Lower leg skin (tissue), 4 donors: ENCODE measurements at regions not wholly inside any gene's neighbourhood (a gene's known extent, or its start where the extent isn't known, plus 50 kb on each side); places are given as distances from the start of the nearest gene placed in this dataset.

Source experiments
- DNase-seq, 2 donors: peaks; one replicate each; pipeline ENCODE4 v3.0.0-alpha.2; 2019; ENCODE audit warnings: low spot score in 2 of 2
- H3K4me3 ChIP-seq: fragments of 200-600 bp; sonication (generic); 2 replicates; pipeline ENCODE4 v1.5.1; 2017; ENCODE audit warnings: mild to moderate bottlenecking, low read depth; ENCODE audit not compliant: poor library complexity, severe bottlenecking
- POLR2A ChIP-seq, 2 donors: fragments of 450-650 bp; IDR thresholded peaks; one replicate each; pipeline ENCODE4 v1.6.1; 2016 to 2017; ENCODE audit warnings: antibody characterized with exemption in 2 of 2, mild to moderate bottlenecking in 1 of 2, moderate library complexity in 1 of 2
- WGBS, 2 donors: methylation state at CpG; one replicate each; pipeline ENCODE4 v1.1.5; 2018; 5-methylcytosine and 5-hydroxymethylcytosine counted together
- intact Hi-C: fragments of 100-400 bp; cut with DNase I; formaldehyde crosslinking; loops from one replicate; pipeline ENCODE4 v1.15.0; 2023; ENCODE audit warnings: low total_unique reads
- TF ChIP-seq, protein P1 (sequence below), 3 donors: fragments of 450-650 bp; IDR thresholded peaks; one replicate each; pipeline ENCODE4 v1.5.1; 2016; ENCODE audit warnings: antibody characterized with exemption in 3 of 3, mild to moderate bottlenecking in 3 of 3, moderate library complexity in 2 of 3

DNA sequence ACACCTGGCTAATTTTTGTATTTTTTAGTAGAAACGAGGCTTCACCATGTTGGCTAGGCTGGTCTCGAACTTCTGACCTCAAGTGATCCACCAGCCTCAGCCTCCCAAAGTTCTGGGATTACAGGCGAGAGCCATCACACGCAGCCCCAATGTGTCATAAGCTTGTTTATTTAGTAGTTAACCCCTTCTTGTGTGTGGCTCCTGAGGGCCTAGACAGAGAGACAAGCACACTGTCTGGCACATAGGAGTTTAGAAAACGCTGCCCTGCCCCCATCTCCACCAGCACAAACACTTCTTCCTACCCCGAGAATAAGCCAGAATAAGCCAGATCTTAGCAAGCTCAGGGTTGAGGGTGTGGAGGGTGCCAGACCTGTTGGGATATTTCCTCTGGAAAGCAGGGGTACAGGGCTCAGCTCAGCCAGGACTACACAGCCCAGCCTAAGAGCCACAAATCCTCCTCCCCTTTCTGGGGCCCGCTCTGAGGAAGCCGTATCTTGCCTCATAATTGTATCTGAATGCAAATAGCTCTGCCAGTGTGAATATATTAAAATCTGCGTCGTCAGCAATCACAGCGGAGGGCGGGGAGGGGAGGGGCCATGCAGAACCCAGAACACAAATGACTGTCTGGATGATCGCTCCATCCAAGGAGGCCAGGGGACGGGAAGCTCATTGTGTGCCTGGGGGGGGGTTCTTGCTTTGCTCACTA is 247.3 kb downstream of the MN1 start:
- no peak overlapping the region for H3K4me3 ChIP-seq
- 28 to 39% methylated on average over 14 of the region's 14 CpGs for WGBS, 2 donors
- DNase-seq, result peak in 1 of 2 donors; percentile 22
- intact Hi-C loops, result no loop called here
- TF ChIP-seq, protein P1, sequence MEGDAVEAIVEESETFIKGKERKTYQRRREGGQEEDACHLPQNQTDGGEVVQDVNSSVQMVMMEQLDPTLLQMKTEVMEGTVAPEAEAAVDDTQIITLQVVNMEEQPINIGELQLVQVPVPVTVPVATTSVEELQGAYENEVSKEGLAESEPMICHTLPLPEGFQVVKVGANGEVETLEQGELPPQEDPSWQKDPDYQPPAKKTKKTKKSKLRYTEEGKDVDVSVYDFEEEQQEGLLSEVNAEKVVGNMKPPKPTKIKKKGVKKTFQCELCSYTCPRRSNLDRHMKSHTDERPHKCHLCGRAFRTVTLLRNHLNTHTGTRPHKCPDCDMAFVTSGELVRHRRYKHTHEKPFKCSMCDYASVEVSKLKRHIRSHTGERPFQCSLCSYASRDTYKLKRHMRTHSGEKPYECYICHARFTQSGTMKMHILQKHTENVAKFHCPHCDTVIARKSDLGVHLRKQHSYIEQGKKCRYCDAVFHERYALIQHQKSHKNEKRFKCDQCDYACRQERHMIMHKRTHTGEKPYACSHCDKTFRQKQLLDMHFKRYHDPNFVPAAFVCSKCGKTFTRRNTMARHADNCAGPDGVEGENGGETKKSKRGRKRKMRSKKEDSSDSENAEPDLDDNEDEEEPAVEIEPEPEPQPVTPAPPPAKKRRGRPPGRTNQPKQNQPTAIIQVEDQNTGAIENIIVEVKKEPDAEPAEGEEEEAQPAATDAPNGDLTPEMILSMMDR (IDR thresholded peaks at IDR 0.05), result no peak
- TF ChIP-seq POLR2A (IDR thresholded peaks at IDR 0.05), result no peak

DNA sequence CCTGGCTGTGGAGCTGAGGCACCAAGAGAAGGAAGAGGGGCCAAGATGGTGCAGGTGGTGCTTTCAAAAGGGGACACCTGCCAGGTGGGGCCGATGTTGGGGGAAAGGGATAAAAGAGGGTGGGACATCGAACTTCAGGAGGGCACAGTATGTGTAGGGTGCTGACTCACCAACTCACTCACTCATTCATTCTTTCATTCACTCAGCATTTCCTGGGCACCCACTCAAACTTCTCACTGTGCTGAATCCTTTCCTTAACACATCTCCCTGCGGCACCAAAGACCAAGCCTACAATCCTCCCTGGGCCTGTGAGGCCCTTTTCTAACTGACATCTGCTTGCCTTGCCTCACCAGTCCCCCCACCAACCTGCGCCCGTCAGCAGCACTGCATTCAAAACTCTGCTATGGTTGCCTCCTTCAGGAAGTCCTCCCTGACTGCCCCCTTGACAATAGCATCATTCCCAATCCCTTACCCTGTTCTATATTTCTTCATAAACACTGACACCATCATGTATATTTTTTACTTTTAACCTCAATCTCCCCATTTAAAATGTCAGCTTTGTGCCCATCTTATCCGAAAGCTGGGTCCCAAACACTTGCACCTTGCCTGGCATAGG is 246.6 kb downstream of the MN1 start:
- intact Hi-C loops, result no loop called here
- no peak overlapping the region for H3K4me3 ChIP-seq
- DNase-seq, result no peak
- TF ChIP-seq, protein P1 (IDR thresholded peaks at IDR 0.05), result no peak
- no peak for TF ChIP-seq POLR2A (IDR thresholded peaks at IDR 0.05)
- WGBS, 2 donors, result 70 to 71% methylated on average over 6 of the region's 6 CpGs

DNA sequence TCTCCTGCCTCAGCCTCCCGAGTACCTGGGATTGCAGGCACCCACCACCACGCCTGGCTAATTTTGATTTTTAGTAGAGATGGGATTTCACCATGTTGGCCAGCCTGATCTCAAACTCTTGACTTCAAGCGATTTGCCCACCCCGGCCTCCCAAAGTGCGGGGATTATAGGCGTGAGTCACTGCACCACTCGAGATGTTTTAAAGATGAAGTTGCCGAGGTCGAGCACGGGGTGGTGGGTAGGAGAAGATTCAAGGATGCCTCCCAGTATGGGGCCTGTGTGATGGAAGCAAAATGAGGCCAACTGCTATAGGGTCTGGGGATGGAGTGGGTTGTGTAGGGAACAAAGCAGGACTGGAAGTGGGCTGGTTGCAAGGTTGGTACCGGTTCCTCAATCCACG is 245.2 kb downstream of the MN1 start:
- 95% methylated on average over 12 of the region's 12 CpGs for WGBS, 2 donors
- DNase-seq, result no peak
- TF ChIP-seq, protein P1 (IDR thresholded peaks at IDR 0.05), result no peak
- no peak for TF ChIP-seq POLR2A (IDR thresholded peaks at IDR 0.05)
- intact Hi-C loops, result no loop called here
- H3K4me3 ChIP-seq, result no peak overlapping the region

DNA sequence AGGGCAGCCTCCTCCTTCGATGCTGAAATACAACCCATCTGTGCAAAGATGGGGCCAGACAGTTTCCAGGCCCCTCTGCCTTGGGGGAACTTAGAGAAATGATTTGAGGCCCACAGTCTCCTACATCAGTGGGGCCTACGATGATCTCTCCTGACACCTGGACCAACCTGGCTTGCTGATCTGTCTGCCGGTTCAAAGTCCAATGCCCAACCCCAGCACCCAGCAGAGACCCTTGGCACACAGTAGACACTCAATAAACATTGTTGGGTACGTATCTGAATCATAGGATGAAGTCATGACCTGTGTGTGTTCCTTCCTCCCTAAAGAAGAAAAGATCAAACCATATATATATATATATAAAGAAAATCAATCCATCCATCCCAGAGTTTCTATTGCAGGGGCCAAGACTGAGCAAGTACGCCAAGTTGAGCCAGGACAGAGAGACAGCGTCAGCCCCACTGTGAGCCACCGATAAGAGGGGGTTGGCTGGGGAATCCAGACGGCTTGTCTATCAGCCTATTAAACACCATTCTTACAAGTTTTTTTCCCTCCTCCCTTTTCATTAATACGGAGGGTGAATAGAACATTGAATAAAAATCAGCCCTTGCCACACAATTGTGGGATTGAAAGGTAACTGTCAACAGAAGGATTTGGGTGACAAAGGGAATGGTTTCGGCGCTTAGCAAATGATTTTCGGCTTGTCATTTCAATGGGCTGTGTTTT is 244.1 kb downstream of the MN1 start:
- intact Hi-C loops, result no loop called here
- 76 to 79% methylated on average over 12 of the region's 12 CpGs for WGBS, 2 donors
- TF ChIP-seq, protein P1 (IDR thresholded peaks at IDR 0.05), result no peak
- H3K4me3 ChIP-seq, result no peak overlapping the region
- no peak for DNase-seq

DNA sequence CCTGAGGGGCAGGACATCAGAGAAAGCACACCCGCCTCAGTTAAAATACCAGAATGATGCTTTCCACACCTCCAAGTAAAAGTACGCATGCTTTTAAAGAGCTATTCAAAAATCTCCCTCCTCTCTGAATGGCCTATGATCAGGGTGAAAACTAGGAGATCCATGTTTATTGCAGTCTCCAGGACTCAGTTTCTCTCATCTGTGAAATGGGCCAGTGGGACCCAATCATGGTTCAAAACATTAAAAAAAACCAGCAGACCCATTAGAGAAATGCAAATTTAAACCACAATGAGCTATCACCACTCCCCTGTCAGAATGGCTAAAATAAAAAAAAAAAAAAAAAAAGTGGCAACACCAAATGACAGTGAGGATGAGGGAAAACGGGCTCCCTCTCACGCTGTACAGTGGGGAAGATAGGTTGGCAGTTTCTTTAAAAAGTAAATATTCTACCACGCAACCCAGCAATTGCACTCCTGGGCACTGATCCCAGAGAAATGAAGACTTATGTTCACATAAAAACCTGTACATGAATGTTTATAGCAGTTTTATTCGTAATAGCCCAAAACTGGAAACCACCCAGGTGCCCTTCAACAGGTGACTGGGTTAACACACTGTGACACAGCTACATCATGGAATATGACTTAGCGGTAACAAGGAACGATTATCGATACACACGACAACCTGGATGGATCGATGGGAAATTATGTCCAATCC is 242.7 kb downstream of the MN1 start:
- intact Hi-C loops, result no loop called here
- TF ChIP-seq, protein P1 (IDR thresholded peaks at IDR 0.05), result no peak
- no peak for TF ChIP-seq POLR2A (IDR thresholded peaks at IDR 0.05)
- DNase-seq, result no peak
- no peak overlapping the region for H3K4me3 ChIP-seq
- WGBS, 2 donors, result 85 to 90% methylated on average over 11 of the region's 11 CpGs
